CD4-positive, alpha-beta T cell (primary cell): ENCODE measurements at regions not wholly inside any gene's neighbourhood (a gene's known extent, or its start where the extent isn't known, plus 50 kb on each side); places are given as distances from the start of the nearest gene placed in this dataset.

Source experiments
- ATAC-seq: fragments of 200-7000 bp; cut with Tn5 transposase; one replicate; pipeline ENCODE4 v1.10.0; 2022; ENCODE audit warnings: mild to moderate bottlenecking; ENCODE audit not compliant: poor library complexity
- CTCF ChIA-PET: fragments of 350-600 bp; sonication (Branson Sonifier 250); formaldehyde crosslinking; loops from one replicate; lab custom pipeline; 2021; ENCODE audit warnings: antibody characterized with exemption, inconsistent platforms; lab: Charles Lee
- POLR2A ChIA-PET: fragments of 350-600 bp; sonication (Branson Sonifier 250); formaldehyde crosslinking; loops from one replicate; lab custom pipeline; 2021; ENCODE audit warnings: antibody characterized with exemption, inconsistent platforms; lab: Charles Lee
- DNase-seq, 14 experiments: peaks; one replicate each; pipeline ENCODE4 v3.0.0-alpha.2; 2013 to 2020; ENCODE audit warnings: mixed read lengths in 2 of 14
- H3K27ac ChIP-seq, 2 donors: one replicate each; pipeline versions ENCODE4 v1.5.1 to v1.7.0; 2013; ENCODE audit warnings: low read length in 2 of 2, low read depth in 1 of 2, mild to moderate bottlenecking in 1 of 2
- H3K27me3 ChIP-seq, 2 experiments: 1 replicate in 1 of 2; 2 replicates in 1 of 2; pipeline versions ENCODE4 v1.6.1 to v1.7.0; 2013; ENCODE audit warnings: low read length in 2 of 2, control low read depth in 1 of 2, mild to moderate bottlenecking in 1 of 2, moderate library complexity in 1 of 2; ENCODE audit not compliant: insufficient read depth in 2 of 2, control insufficient read depth in 1 of 2
- H3K36me3 ChIP-seq: one replicate; pipeline ENCODE4 v1.6.1; 2013; ENCODE audit warnings: low read length, control low read depth; ENCODE audit not compliant: insufficient read depth
- H3K4me1 ChIP-seq: one replicate; pipeline ENCODE4 v1.6.1; 2013; ENCODE audit warnings: low read length, control low read depth; ENCODE audit not compliant: insufficient read depth
- H3K4me3 ChIP-seq: one replicate; pipeline ENCODE4 v1.5.1; 2013; ENCODE audit warnings: mild to moderate bottlenecking, low read length, moderate library complexity
- H3K9me3 ChIP-seq, 2 experiments: 1 replicate in 1 of 2; 2 replicates in 1 of 2; pipeline versions ENCODE4 v1.6.1 to v1.7.0; 2013; ENCODE audit warnings: low read length in 2 of 2, mild to moderate bottlenecking in 2 of 2, control low read depth in 1 of 2, moderate library complexity in 1 of 2; ENCODE audit not compliant: control insufficient read depth in 1 of 2, insufficient read depth in 1 of 2
- H3K27ac Mint-ChIP-seq: one replicate; pipeline ENCODE4 v1.8.0; 2020; ENCODE audit warnings: mixed read lengths
- H3K27me3 Mint-ChIP-seq: one replicate; pipeline ENCODE4 v1.8.0; 2021; ENCODE audit warnings: mixed read lengths
- H3K36me3 Mint-ChIP-seq: one replicate; pipeline ENCODE4 v1.8.0; 2021; ENCODE audit warnings: low read depth, mixed read lengths
- H3K4me1 Mint-ChIP-seq: one replicate; pipeline ENCODE4 v1.8.0; 2021; ENCODE audit warnings: low read depth, mixed read lengths
- H3K4me3 Mint-ChIP-seq: one replicate; pipeline ENCODE4 v1.8.0; 2020; ENCODE audit warnings: mild to moderate bottlenecking, mixed read lengths
- H3K9me3 Mint-ChIP-seq: one replicate; pipeline ENCODE4 v1.8.0; 2020; ENCODE audit warnings: mixed read lengths
- CTCF ChIP-seq: fragments of 200-600 bp; IDR thresholded peaks from one replicate; pipeline ENCODE4 v1.8.0; 2022; ENCODE audit warnings: antibody characterized with exemption, mild to moderate bottlenecking
- intact Hi-C, 2 experiments: fragments of 100-400 bp; cut with DNase I in 1 of 2; cut with micrococcal nuclease in 1 of 2; formaldehyde crosslinking; loops; one replicate each; pipeline versions ENCODE4 v1.15.1 to v1.9.0; 2023 to 2025; cut with DNase I, micrococcal nuclease

- no peak for TF ChIP-seq CTCF
- Histone ChIP-seq H3K36me3 (no peaks in the 10 kb centered on the region), H3K4me3 (no peak overlapping the region), H3K9me3 (no peaks in the 10 kb centered on the region), H3K27me3 (peaks cover 0 to 8% of the 10 kb centered on the region in 2 experiments), H3K27ac (no peak overlapping the region), H3K4me1 (no peaks in the 10 kb centered on the region)
- H3K9me3 Mint-ChIP-seq, result no peaks in the 10 kb centered on the region
- POLR2A ChIA-PET, result no interaction called here
- H3K27ac Mint-ChIP-seq, result no peak overlapping the region
- H3K4me3 Mint-ChIP-seq, result no peak overlapping the region
- H3K36me3 Mint-ChIP-seq, result no peaks in the 10 kb centered on the region
- ATAC-seq (no peak), DNase-seq (no peak)
- CTCF ChIA-PET, result no interaction called here
- intact Hi-C loops, result no loop called here
- peaks cover 25% of the 10 kb centered on the region for H3K27me3 Mint-ChIP-seq
- no peaks in the 10 kb centered on the region for H3K4me1 Mint-ChIP-seq
Observed at GRCh38 chr2:238582159-238582558, 155.4 kb downstream of the ASB1 start.

GRCh38 chr2:238584617-238585016, 157.9 kb downstream of the ASB1 start:
- no peak overlapping the region for H3K27ac ChIP-seq
- no peak overlapping the region for H3K27ac Mint-ChIP-seq
- peaks cover 19% of the 10 kb centered on the region for H3K27me3 Mint-ChIP-seq
- peaks cover 0 to 2% of the 10 kb centered on the region in 2 experiments for H3K27me3 ChIP-seq
- no peaks in the 10 kb centered on the region for H3K36me3 ChIP-seq
- no peak for ATAC-seq
- H3K4me1 Mint-ChIP-seq, result no peaks in the 10 kb centered on the region
- no peaks in the 10 kb centered on the region for H3K4me1 ChIP-seq
- H3K36me3 Mint-ChIP-seq, result no peaks in the 10 kb centered on the region
- POLR2A ChIA-PET, result no interaction called here
- H3K4me3 Mint-ChIP-seq, result no peak overlapping the region
- no peaks in the 10 kb centered on the region for H3K9me3 ChIP-seq
- TF ChIP-seq CTCF, result no peak
- intact Hi-C loops, result no loop called here
- no peak for DNase-seq
- H3K9me3 Mint-ChIP-seq, result no peaks in the 10 kb centered on the region
- no peak overlapping the region for H3K4me3 ChIP-seq
- CTCF ChIA-PET, result no interaction called here

GRCh38 chr2:238585836-238586821, 159.4 kb downstream of the ASB1 start:
- Mint-ChIP-seq H3K4me1 (no peaks in the 10 kb centered on the region), H3K4me3 (no peak overlapping the region), H3K27me3 (peaks cover 10% of the 10 kb centered on the region), H3K27ac (no peak overlapping the region), H3K36me3 (no peaks in the 10 kb centered on the region), H3K9me3 (no peaks in the 10 kb centered on the region)
- Histone ChIP-seq H3K4me3 (no peak overlapping the region), H3K9me3 (no peaks in the 10 kb centered on the region), H3K27ac (no peak overlapping the region), H3K27me3 (no peaks in the 10 kb centered on the region), H3K36me3 (no peaks in the 10 kb centered on the region), H3K4me1 (no peaks in the 10 kb centered on the region)
- CTCF ChIA-PET, result no interaction called here
- DNase-seq (peak in 1 of 14 experiments; percentile 2), ATAC-seq (no peak)
- POLR2A ChIA-PET, result no interaction called here
- intact Hi-C loops, result no loop called here
- no peak for TF ChIP-seq CTCF
